Nephron (organoid): ENCODE measurements at regions not wholly inside any gene's neighbourhood (a gene's known extent, or its start where the extent isn't known, plus 50 kb on each side); places are given as distances from the start of the nearest gene placed in this dataset.

Experiments used
- H3K27ac Mint-ChIP-seq, 3 experiments: 2 replicates each; pipeline ENCODE4 v1.8.0; 2020; ENCODE audit warnings: mixed read lengths in 3 of 3, mild to moderate bottlenecking in 2 of 3, moderate library complexity in 1 of 3
- H3K27me3 Mint-ChIP-seq: 2 replicates; pipeline ENCODE4 v1.8.0; 2021; ENCODE audit warnings: low read depth, mild to moderate bottlenecking, moderate library complexity, mixed read lengths
- H3K36me3 Mint-ChIP-seq: 2 replicates; pipeline ENCODE4 v1.8.0; 2020; ENCODE audit warnings: low read depth, mixed read lengths
- H3K4me1 Mint-ChIP-seq: 2 replicates; pipeline ENCODE4 v1.8.0; 2020; ENCODE audit warnings: mixed read lengths
- H3K4me3 Mint-ChIP-seq, 3 experiments: 2 replicates each; pipeline ENCODE4 v1.8.0; 2020; ENCODE audit warnings: mild to moderate bottlenecking in 3 of 3, mixed read lengths in 3 of 3, moderate library complexity in 2 of 3
- H3K9me3 Mint-ChIP-seq: 2 replicates; pipeline ENCODE4 v1.8.0; 2020; ENCODE audit warnings: mixed read lengths
- TF ChIP-seq, protein P1 (sequence below), 3 experiments: fragments of 200-600 bp; sonication (generic); IDR thresholded peaks; one replicate each; pipeline ENCODE4 v1.5.0; 2021; ENCODE audit warnings: antibody characterized with exemption in 3 of 3; ENCODE audit not compliant: unreplicated experiment in 3 of 3

DNA sequence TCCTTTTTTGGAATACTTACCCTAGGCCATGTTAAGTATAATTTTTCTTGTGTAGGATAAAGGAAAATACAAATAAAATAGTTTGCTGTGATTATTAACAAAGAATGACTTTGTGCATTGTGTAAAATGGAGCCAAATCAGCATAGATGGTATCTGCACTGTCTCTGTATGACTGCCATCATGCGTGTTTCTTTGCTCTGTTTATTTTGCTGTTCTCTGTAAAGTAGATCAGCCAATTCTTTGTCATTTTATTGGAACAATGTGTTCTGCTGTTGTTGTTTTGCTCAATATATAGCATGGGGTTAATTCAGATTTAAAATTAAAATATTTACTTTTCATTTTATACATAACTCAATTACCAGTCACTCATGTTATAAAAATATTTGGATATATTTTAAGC lies 181.3 kb upstream of the UBE2E3 start:
- no peaks in the 10 kb centered on the region for H3K4me1 Mint-ChIP-seq
- H3K27me3 Mint-ChIP-seq: no peaks in the 10 kb centered on the region
- no peaks in the 10 kb centered on the region for H3K9me3 Mint-ChIP-seq
- H3K4me3 Mint-ChIP-seq: no peak overlapping the region
- TF ChIP-seq, protein P1, sequence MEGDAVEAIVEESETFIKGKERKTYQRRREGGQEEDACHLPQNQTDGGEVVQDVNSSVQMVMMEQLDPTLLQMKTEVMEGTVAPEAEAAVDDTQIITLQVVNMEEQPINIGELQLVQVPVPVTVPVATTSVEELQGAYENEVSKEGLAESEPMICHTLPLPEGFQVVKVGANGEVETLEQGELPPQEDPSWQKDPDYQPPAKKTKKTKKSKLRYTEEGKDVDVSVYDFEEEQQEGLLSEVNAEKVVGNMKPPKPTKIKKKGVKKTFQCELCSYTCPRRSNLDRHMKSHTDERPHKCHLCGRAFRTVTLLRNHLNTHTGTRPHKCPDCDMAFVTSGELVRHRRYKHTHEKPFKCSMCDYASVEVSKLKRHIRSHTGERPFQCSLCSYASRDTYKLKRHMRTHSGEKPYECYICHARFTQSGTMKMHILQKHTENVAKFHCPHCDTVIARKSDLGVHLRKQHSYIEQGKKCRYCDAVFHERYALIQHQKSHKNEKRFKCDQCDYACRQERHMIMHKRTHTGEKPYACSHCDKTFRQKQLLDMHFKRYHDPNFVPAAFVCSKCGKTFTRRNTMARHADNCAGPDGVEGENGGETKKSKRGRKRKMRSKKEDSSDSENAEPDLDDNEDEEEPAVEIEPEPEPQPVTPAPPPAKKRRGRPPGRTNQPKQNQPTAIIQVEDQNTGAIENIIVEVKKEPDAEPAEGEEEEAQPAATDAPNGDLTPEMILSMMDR (IDR thresholded peaks at IDR 0.05; ENCODE audit: unreplicated experiment in 3 of 3): no peak
- no peaks in the 10 kb centered on the region for H3K36me3 Mint-ChIP-seq
- H3K27ac Mint-ChIP-seq: no peak overlapping the region

DNA sequence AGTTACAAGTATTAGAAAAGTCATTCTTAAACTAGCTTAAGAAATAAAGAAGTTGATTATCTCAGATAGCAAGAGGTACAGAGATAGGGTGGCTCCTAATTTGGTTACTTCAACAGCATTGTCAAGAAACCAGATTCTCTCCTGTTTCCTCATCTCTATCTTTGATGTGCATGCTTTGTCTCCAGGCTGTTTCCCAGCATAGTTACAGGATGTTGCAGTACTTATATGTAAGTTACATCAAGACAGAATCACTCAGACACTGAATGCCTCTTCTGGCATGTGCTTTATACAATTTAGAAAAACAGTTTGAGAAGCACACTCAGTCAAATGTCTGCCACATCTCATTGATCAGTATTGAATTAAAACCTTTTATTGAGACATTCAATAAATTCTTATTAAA lies 189.5 kb upstream of the UBE2E3 start:
- H3K27me3 Mint-ChIP-seq: no peaks in the 10 kb centered on the region
- H3K4me1 Mint-ChIP-seq: no peaks in the 10 kb centered on the region
- no peak overlapping the region for H3K4me3 Mint-ChIP-seq
- H3K36me3 Mint-ChIP-seq: no peaks in the 10 kb centered on the region
- peaks cover 6% of the 10 kb centered on the region for H3K9me3 Mint-ChIP-seq
- no peak overlapping the region for H3K27ac Mint-ChIP-seq
- TF ChIP-seq, protein P1 (IDR thresholded peaks at IDR 0.05; ENCODE audit: unreplicated experiment in 3 of 3): no peak

DNA sequence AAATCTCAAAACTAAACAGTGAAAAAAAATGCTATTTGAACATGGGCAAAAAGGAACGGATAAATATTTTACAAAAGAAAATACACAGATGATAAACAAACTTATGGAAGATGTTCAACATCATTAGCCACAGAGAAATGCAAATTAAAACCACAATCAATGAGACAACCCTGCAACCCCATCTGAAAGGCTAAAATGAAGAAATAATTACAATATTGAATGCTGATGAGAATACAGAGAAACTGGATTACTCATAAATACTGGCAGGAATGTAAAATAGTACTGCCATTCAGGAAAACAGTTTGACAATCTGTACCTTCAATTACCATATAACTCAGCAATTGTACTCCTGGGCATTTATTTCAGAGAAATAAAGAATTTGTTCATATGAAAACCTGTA lies 193.1 kb upstream of the UBE2E3 start:
- H3K27me3 Mint-ChIP-seq: no peaks in the 10 kb centered on the region
- no peaks in the 10 kb centered on the region for H3K36me3 Mint-ChIP-seq
- H3K4me3 Mint-ChIP-seq: no peak overlapping the region
- peaks cover 14% of the 10 kb centered on the region for H3K9me3 Mint-ChIP-seq
- H3K4me1 Mint-ChIP-seq: no peaks in the 10 kb centered on the region
- H3K27ac Mint-ChIP-seq: no peak overlapping the region
- TF ChIP-seq, protein P1 (IDR thresholded peaks at IDR 0.05; ENCODE audit: unreplicated experiment in 3 of 3): no peak

DNA sequence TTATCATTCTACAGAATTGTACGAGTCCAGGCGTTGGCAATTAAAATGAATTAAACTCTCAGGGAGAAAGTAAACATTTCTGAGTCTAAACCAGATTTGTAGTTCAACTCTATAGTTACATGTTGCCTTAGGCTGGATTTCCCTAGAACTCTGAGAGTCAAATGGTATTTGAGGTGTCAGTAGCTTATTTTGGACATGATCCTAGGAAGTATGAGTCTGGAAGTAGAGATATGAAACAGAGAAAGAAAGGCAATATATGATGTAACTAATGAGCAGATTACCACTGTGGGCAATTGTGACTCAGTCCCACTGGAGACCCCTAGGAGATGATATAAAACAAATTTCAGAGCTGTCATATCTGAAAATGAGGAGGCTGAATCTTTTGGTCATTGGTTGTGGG lies 199.1 kb upstream of the UBE2E3 start:
- Mint-ChIP-seq H3K36me3 (no peaks in the 10 kb centered on the region), H3K27ac (no peak overlapping the region), H3K9me3 (peaks cover 15% of the 10 kb centered on the region), H3K4me1 (peaks cover 12% of the 10 kb centered on the region), H3K27me3 (no peaks in the 10 kb centered on the region), H3K4me3 (no peak overlapping the region)
- TF ChIP-seq, protein P1 (IDR thresholded peaks at IDR 0.05; ENCODE audit: unreplicated experiment in 3 of 3): no peak

DNA sequence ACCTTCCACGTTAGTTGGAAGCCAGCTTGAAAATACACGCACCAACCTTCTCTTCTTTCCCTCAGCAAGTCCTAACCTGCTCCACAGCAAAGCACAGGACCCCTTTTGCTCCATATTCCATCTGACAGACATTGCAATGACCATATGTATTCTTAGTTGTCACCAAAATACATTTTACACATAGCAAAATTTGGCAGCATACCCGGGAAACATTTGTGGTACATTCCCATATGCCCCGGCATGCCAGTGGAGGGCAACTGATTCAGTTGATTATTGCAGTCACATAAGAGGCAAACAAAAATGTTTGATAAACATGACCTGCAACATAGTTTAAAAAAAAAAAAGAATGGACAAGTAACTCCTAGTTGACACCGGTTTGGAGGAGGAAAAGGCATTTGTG lies 202.1 kb upstream of the UBE2E3 start:
- H3K27ac Mint-ChIP-seq: no peak overlapping the region
- no peak overlapping the region for H3K4me3 Mint-ChIP-seq
- H3K27me3 Mint-ChIP-seq: no peaks in the 10 kb centered on the region
- H3K9me3 Mint-ChIP-seq: peaks cover 7% of the 10 kb centered on the region
- peaks cover 12% of the 10 kb centered on the region for H3K4me1 Mint-ChIP-seq
- no peaks in the 10 kb centered on the region for H3K36me3 Mint-ChIP-seq
- TF ChIP-seq, protein P1 (IDR thresholded peaks at IDR 0.05; ENCODE audit: unreplicated experiment in 3 of 3): no peak

DNA sequence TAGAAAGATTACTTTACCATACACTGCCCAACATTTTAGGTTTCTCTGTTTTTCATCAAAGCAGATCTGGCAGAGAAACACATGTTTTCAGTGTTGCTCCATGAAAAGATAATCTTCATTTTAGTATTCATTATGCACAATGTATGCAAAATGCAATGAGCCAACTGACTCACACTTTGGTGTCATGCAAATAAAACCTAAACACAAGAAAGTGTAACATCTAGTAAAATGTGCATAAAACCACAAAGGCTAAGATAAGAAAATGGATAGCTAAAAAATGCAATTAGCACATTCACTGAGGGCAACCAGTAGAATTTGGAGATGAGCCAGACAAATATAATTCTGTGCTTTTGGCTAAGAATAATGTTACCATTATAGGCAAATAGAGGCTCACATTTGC lies 203.5 kb upstream of the UBE2E3 start:
- H3K9me3 Mint-ChIP-seq: peaks cover 5% of the 10 kb centered on the region
- H3K4me1 Mint-ChIP-seq: peaks cover 12% of the 10 kb centered on the region
- H3K27ac Mint-ChIP-seq: no peak overlapping the region
- no peaks in the 10 kb centered on the region for H3K27me3 Mint-ChIP-seq
- TF ChIP-seq, protein P1 (IDR thresholded peaks at IDR 0.05; ENCODE audit: unreplicated experiment in 3 of 3): no peak
- no peaks in the 10 kb centered on the region for H3K36me3 Mint-ChIP-seq
- no peak overlapping the region for H3K4me3 Mint-ChIP-seq
